OCI-LY7 (cell line): ENCODE measurements at regions not wholly inside any gene's neighbourhood (a gene's known extent, or its start where the extent isn't known, plus 50 kb on each side); places are given as distances from the start of the nearest gene placed in this dataset.

ENCODE experiments used
- BruUV-seq: library from RNA; stranded (reverse); fragments of 400-500 nt; replicated peaks from 2 replicates; lab custom pipeline; 2021; lab: Mats Ljungman, UMichigan
- CTCF ChIA-PET: fragments of 300-600 bp; sonication (Branson Sonifier 250); formaldehyde crosslinking; loops from one replicate; lab custom pipeline; 2022; ENCODE audit warnings: antibody characterized with exemption; ENCODE audit not compliant: unreplicated experiment; lab: Charles Lee
- POLR2A ChIA-PET: fragments of 300-600 bp; sonication (Branson Sonifier 250); formaldehyde crosslinking; loops from one replicate; lab custom pipeline; 2022; ENCODE audit warnings: antibody characterized with exemption; lab: Charles Lee
- DNase-seq: peaks from one replicate; pipeline ENCODE4 v3.0.0-alpha.2; 2015; ENCODE audit warnings: low spot score
- H2AFZ ChIP-seq: fragments of 200-600 bp; sonication (generic), shearing (Covaris generic); 2 replicates; pipeline ENCODE4 v1.6.1; 2014; ENCODE audit warnings: mild to moderate bottlenecking, antibody characterized with exemption, low read length, moderate library complexity
- H3K27ac ChIP-seq: fragments of 200-600 bp; sonication (generic); 2 replicates; pipeline ENCODE4 v1.5.1; 2014; ENCODE audit warnings: mixed run types, low read depth, mild to moderate bottlenecking, moderate library complexity, low read length, inconsistent platforms; ENCODE audit not compliant: poor library complexity, severe bottlenecking
- H3K36me3 ChIP-seq: fragments of 200-600 bp; sonication (generic); 2 replicates; pipeline ENCODE4 v1.6.1; 2014; ENCODE audit warnings: mild to moderate bottlenecking, antibody characterized with exemption, low read length, moderate library complexity, mixed read lengths; ENCODE audit not compliant: insufficient read depth
- H3K4me1 ChIP-seq: fragments of 200-600 bp; sonication (generic); 2 replicates; pipeline ENCODE4 v1.5.1; 2014; ENCODE audit warnings: mild to moderate bottlenecking, low read length; ENCODE audit not compliant: insufficient read depth, poor library complexity, severe bottlenecking
- H3K4me2 ChIP-seq: fragments of 200-600 bp; sonication (generic); 2 replicates; pipeline ENCODE4 v1.6.1; 2014; ENCODE audit warnings: mild to moderate bottlenecking, low read length
- H3K4me3 ChIP-seq: fragments of 200-600 bp; sonication (generic); 2 replicates; pipeline ENCODE4 v1.5.1; 2014; ENCODE audit warnings: mild to moderate bottlenecking, low read depth, low read length; ENCODE audit not compliant: poor library complexity, severe bottlenecking
- H3K79me2 ChIP-seq: fragments of 200-600 bp; sonication (generic); 2 replicates; pipeline ENCODE4 v1.6.1; 2016; ENCODE audit warnings: low read depth, mild to moderate bottlenecking, low read length, moderate library complexity, mixed read lengths; ENCODE audit not compliant: insufficient read depth
- H3K9me2 ChIP-seq: fragments of 200-600 bp; sonication (generic); 2 replicates; pipeline ENCODE4 v1.6.1; 2016; ENCODE audit warnings: mild to moderate bottlenecking, low read length, mixed read lengths; ENCODE audit not compliant: insufficient read depth
- H3K9me3 ChIP-seq: fragments of 200-600 bp; sonication (generic); 2 replicates; pipeline ENCODE4 v1.6.1; 2014; ENCODE audit warnings: mild to moderate bottlenecking, mixed run types, low read length, mixed read lengths
- H4K20me1 ChIP-seq: fragments of 200-600 bp; sonication (generic); 2 replicates; pipeline ENCODE4 v1.6.1; 2014; ENCODE audit warnings: mild to moderate bottlenecking, antibody characterized with exemption, low read length, moderate library complexity, mixed read lengths; ENCODE audit not compliant: insufficient read depth
- CTCF ChIP-seq: fragments of 200-600 bp; sonication (generic); conservative IDR thresholded peaks from 2 replicates; pipeline ENCODE4 v1.5.1; 2014; ENCODE audit warnings: mild to moderate bottlenecking, antibody characterized with exemption, low read length, moderate library complexity, mixed read lengths
- EZH2phosphoT487 ChIP-seq: fragments of 200-600 bp; sonication (generic); IDR thresholded peaks from 2 replicates; pipeline ENCODE4 v1.6.1; 2018; ENCODE audit warnings: low read depth, borderline replicate concordance, mild to moderate bottlenecking, mixed run types, antibody characterized with exemption, low read length, moderate library complexity, mixed read lengths
- intact Hi-C: fragments of 100-400 bp; cut with micrococcal nuclease; formaldehyde crosslinking; loops from one replicate; pipeline ENCODE4 v1.10.0; 2022; ENCODE audit not compliant: unreplicated experiment

DNA sequence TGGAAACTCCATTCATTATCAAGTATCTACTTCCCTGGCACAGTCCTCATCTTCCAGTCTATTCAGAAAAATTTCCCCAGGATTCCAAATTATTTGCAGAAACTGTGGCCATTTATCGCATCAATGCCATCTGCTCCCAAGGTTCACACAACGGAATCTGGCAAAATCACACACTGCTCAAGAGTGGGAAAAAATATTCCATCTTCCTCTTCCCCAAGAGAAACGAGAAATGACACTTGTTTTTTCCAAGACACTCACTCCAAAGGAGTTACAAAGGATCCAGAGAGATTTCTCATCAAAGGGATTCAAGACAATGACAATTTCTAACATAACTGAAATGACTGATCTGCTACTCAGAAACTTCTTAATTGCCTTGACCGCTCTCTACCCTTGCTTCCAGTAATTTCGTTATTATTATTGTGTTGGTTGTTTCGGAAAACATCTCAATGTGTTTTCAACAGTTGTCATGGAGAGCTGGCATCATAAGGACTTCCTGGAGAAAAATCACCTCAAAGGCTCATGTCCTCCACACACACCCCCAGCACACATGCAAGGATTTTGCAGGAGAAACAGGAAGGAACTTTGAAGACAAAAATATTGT lies 128.0 kb downstream of the PSMG1 start:
- Histone ChIP-seq H3K9me3 (no peaks in the 10 kb centered on the region), H3K9me2 (no peaks in the 10 kb centered on the region), H3K4me1 (no peaks in the 10 kb centered on the region), H2AFZ (no peak overlapping the region), H3K4me2 (no peak overlapping the region), H3K4me3 (no peak overlapping the region), H4K20me1 (no peaks in the 10 kb centered on the region), H3K36me3 (no peaks in the 10 kb centered on the region), H3K79me2 (no peaks in the 10 kb centered on the region), H3K27ac (no peak overlapping the region)
- intact Hi-C loops, result no loop called here
- POLR2A ChIA-PET, result interaction anchor here (0.6 kb wide), 1 partner anchor 166 kb away, joined by 3 read pairs; no protein-coding TSS in a partner anchor
- TF ChIP-seq EZH2phosphoT487 (no peak), CTCF (no peak)
- CTCF ChIA-PET, result no interaction called here
- DNase-seq, result no peak
- BruUV-seq, result no TSS peak

DNA sequence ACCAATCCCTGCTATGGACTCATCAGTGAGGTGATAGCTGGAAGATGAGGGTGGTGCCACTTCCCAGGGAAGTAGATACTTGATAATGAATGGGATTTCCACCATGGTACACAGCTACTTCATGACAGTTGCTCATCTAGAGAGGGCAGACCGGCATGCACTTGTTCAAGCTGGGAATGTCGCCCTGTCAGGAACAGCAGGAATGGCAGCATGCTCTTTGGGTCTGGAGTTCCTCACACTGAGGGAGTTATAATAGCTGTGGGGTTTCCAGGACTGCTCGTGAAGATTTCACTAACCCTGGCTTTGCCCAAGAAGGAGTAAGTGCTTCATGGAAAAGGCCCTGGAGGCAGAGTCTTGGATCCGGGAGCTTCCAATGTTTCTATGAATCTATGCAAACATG lies 129.2 kb downstream of the PSMG1 start:
- BruUV-seq, result no TSS peak
- Histone ChIP-seq H3K79me2 (no peaks in the 10 kb centered on the region), H3K27ac (no peak overlapping the region), H3K4me3 (no peak overlapping the region), H3K9me3 (no peaks in the 10 kb centered on the region), H3K4me1 (no peaks in the 10 kb centered on the region), H2AFZ (no peak overlapping the region), H3K9me2 (no peaks in the 10 kb centered on the region), H4K20me1 (no peaks in the 10 kb centered on the region), H3K4me2 (no peak overlapping the region), H3K36me3 (no peaks in the 10 kb centered on the region)
- no peak for DNase-seq
- TF ChIP-seq EZH2phosphoT487 (no peak), CTCF (no peak)
- intact Hi-C loops, result no loop called here
- CTCF ChIA-PET, result no interaction called here
- POLR2A ChIA-PET, result interaction anchor here (0.6 kb wide), 1 partner anchor 276 kb away, joined by 3 read pairs; no protein-coding TSS in a partner anchor

DNA sequence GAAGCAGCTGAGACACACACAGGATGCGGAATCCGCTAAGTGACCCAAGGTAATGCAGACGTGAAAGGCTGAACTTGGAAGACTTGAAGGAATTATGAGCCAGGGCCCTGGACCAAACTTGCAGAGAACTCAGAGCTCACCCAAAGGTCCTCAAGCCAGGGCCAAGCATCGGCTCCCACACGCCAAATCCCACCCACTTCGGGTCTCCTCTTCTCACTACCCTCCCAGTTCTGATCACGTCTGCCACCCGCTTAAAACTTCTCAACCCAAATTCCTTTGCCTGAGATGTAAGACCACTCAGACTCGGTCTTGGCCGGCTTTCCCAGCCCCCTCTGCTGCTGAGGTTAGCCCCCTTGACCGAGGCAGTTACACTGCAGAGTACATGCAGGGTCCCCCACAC lies 130.1 kb downstream of the PSMG1 start:
- no peaks in the 10 kb centered on the region for H4K20me1 ChIP-seq
- no peak overlapping the region for H2AFZ ChIP-seq
- ChIA-PET CTCF (no interaction called here), POLR2A (no interaction called here)
- H3K9me3 ChIP-seq, result no peaks in the 10 kb centered on the region
- no peaks in the 10 kb centered on the region for H3K36me3 ChIP-seq
- no peak overlapping the region for H3K4me3 ChIP-seq
- H3K9me2 ChIP-seq, result no peaks in the 10 kb centered on the region
- no peaks in the 10 kb centered on the region for H3K4me1 ChIP-seq
- no TSS peak for BruUV-seq
- H3K27ac ChIP-seq, result no peak overlapping the region
- intact Hi-C loops, result no loop called here
- DNase-seq, result no peak
- no peaks in the 10 kb centered on the region for H3K79me2 ChIP-seq
- TF ChIP-seq CTCF (no peak), EZH2phosphoT487 (no peak)
- H3K4me2 ChIP-seq, result no peak overlapping the region
